ENCODE measurements at regions not wholly inside any gene's neighbourhood (a gene's known extent, or its start where the extent isn't known, plus 50 kb on each side); places are given as distances from the start of the nearest gene placed in this dataset.
A peak's percentile ranks its signal among the peaks of the same experiment; 100 is the strongest.

- TF ChIP-seq PRDM10 (tag by site-specific recombination; IDR thresholded peaks at IDR 0.05) (0 out of 2 replicates have a peak, but pooled peaks have one; percentile 22), PRDM6 (tag by site-specific recombination; IDR thresholded peaks at IDR 0.05) (peak; percentile 42; the same call in 1 of the 2 replicates), ZXDB (tag by site-specific recombination; IDR thresholded peaks at IDR 0.05) (peak; percentile 40; the same call in 1 of the 2 replicates), ZBTB44 (tag by site-specific recombination; IDR thresholded peaks at IDR 0.05) (no peak), KLF8 (tag by site-specific recombination; IDR thresholded peaks at IDR 0.05) (0 out of 2 replicates have a peak, but pooled peaks have one; percentile 13)
These were observed 218.9 kb downstream of the OR13H1 start (continued) for GRCh38 chrX:131762802-131763234.

- ChIA-PET POLR2A (interaction anchor here (0.6 to 1.8 kb wide), 4 partner anchors 10 to 59 kb away, joined by 3 to 11 read pairs (median 6); no protein-coding TSS in a partner anchor), CTCF (interaction anchor here (0.6 to 1.7 kb wide), 11 partner anchors 10 to 1009 kb away, joined by 3 to 12 read pairs (median 5); no protein-coding TSS in a partner anchor)
- peak overlapping the region; percentile 38; the same call in 1 of the 2 replicates for H3K27ac ChIP-seq (ENCODE audit: extremely low read depth, low read depth, low read length)
- peak; percentile 32; the same call in 1 of the 2 replicates for TF ChIP-seq GFI1B (tag by site-specific recombination; IDR thresholded peaks at IDR 0.05)
- no peak for TF ChIP-seq ZIC2 (tag by site-specific recombination; IDR thresholded peaks at IDR 0.05)
- no peak; the same call in 1 of the 2 replicates for TF ChIP-seq ZNF18 (tag by site-specific recombination; IDR thresholded peaks at IDR 0.05)
- TF ChIP-seq KLF17 (tag by site-specific recombination; IDR thresholded peaks at IDR 0.05): peak; percentile 76
- no peak for TF ChIP-seq ZNF501 (tag by site-specific recombination; IDR thresholded peaks at IDR 0.05)
- TF ChIP-seq ZNF146 (tag by site-specific recombination; IDR thresholded peaks at IDR 0.05): no peak
- peak; percentile 11; the same call in 1 of the 2 replicates for TF ChIP-seq ZNF10 (tag by site-specific recombination; IDR thresholded peaks at IDR 0.05)
- TF ChIP-seq BCL11A (tag by site-specific recombination; IDR thresholded peaks at IDR 0.05; ENCODE audit: low read depth): no peak
- no peak for TF ChIP-seq PRDM1 (tag by site-specific recombination; IDR thresholded peaks at IDR 0.05)
- no peak for TF ChIP-seq ZNF777 (tag by site-specific recombination; IDR thresholded peaks at IDR 0.05; ENCODE audit: borderline replicate concordance)
- no peak for TF ChIP-seq ZNF274 (IDR thresholded peaks at IDR 0.05; ENCODE audit: low read length)
- no peak for TF ChIP-seq ZNF274 (tag by site-specific recombination; IDR thresholded peaks at IDR 0.05; ENCODE audit: borderline replicate concordance)
- 0 out of 2 replicates have a peak, but pooled peaks have one; percentile 14 for TF ChIP-seq ZSCAN4 (tag by site-specific recombination; IDR thresholded peaks at IDR 0.05)
- TF ChIP-seq ZNF548 (tag by site-specific recombination; IDR thresholded peaks at IDR 0.05): no peak
- peak; percentile 68; the same call in 1 of the 2 replicates for TF ChIP-seq KLF16 (tag by site-specific recombination; IDR thresholded peaks at IDR 0.05)
- peak; percentile 37; the same call in 1 of the 2 replicates for TF ChIP-seq ZNF660 (tag by site-specific recombination; IDR thresholded peaks at IDR 0.05)
- no peak for TF ChIP-seq ZNF324 (tag by site-specific recombination; IDR thresholded peaks at IDR 0.05)
- TF ChIP-seq INSM2 (tag by site-specific recombination; IDR thresholded peaks at IDR 0.05): 0 out of 2 replicates have a peak, but pooled peaks have one; percentile 44
- TF ChIP-seq ZNF239 (tag by site-specific recombination; IDR thresholded peaks at IDR 0.05): no peak
These were observed 219.8 kb downstream of the OR13H1 start for GRCh38 chrX:131763674-131764073.

More at GRCh38 chrX:131763674-131764073, 219.8 kb downstream of the OR13H1 start:
- H3K9me3 ChIP-seq (ENCODE audit: control insufficient read depth, insufficient read depth, low read depth, low read length): no peaks in the 10 kb centered on the region
- peaks cover 4% of the 10 kb centered on the region; the same call in 1 of the 2 replicates for H3K4me1 ChIP-seq (ENCODE audit: control insufficient read depth, insufficient read depth, low read length)
- peaks cover 0 to 42% of the 10 kb centered on the region in 2 experiments; a peak in 2 of 3 replicates for H3K36me3 ChIP-seq (ENCODE audit: control insufficient read depth in 2 of 2, insufficient read depth in 1 of 2, low read length in 2 of 2)
- H3K4me3 ChIP-seq (ENCODE audit: low read depth, low read length): peak overlapping the region; percentile 8

Measured in HEK293 (cell line).